Stimulated activated naive CD8-positive, alpha-beta T cell treated with anti-CD3 and anti-CD28 coated beads, Interleukin-15, Interleukin-2, amounts not matched to agents 100 ng/mL and 50 ng/mL, for 24 hours (primary cell): ENCODE measurements at regions not wholly inside any gene's neighbourhood (a gene's known extent, or its start where the extent isn't known, plus 50 kb on each side); places are given as distances from the start of the nearest gene placed in this dataset.
"Not testable (repeated sequence)": the region's sequence is repeated elsewhere in the genome, so short reads cannot be mapped to it uniquely, and the experiment has no call there.

Source experiments
- H3K27ac Mint-ChIP-seq: one replicate; pipeline ENCODE4 v1.8.0; 2021; ENCODE audit warnings: mild to moderate bottlenecking, mixed read lengths
- H3K27me3 Mint-ChIP-seq: one replicate; pipeline ENCODE4 v1.8.0; 2021; ENCODE audit warnings: mixed read lengths
- H3K36me3 Mint-ChIP-seq: one replicate; pipeline ENCODE4 v1.8.0; 2021; ENCODE audit warnings: low read depth, mixed read lengths
- H3K4me1 Mint-ChIP-seq: one replicate; pipeline ENCODE4 v1.8.0; 2021; ENCODE audit warnings: low read depth, mixed read lengths
- H3K4me3 Mint-ChIP-seq: one replicate; pipeline ENCODE4 v1.8.0; 2021; ENCODE audit warnings: mild to moderate bottlenecking, mixed read lengths
- H3K9me3 Mint-ChIP-seq: one replicate; pipeline ENCODE4 v1.8.0; 2021; ENCODE audit warnings: mixed read lengths

GRCh38 chr6:119491112-119491511 lies 141.6 kb upstream of the MAN1A1 start:
- H3K27ac Mint-ChIP-seq, H3K4me3 Mint-ChIP-seq, H3K27me3 Mint-ChIP-seq, H3K36me3 Mint-ChIP-seq: not testable (repeated sequence)
- peaks cover 17% of the 10 kb centered on the region for H3K4me1 Mint-ChIP-seq
- H3K9me3 Mint-ChIP-seq = peaks cover 26% of the 10 kb centered on the region

GRCh38 chr6:119490050-119490449 lies 140.5 kb upstream of the MAN1A1 start:
- H3K4me3 Mint-ChIP-seq, H3K27me3 Mint-ChIP-seq, H3K36me3 Mint-ChIP-seq: not testable (repeated sequence)
- peaks cover 23% of the 10 kb centered on the region for H3K9me3 Mint-ChIP-seq
- peak overlapping the region; percentile 38 for H3K27ac Mint-ChIP-seq
- peaks cover 17% of the 10 kb centered on the region for H3K4me1 Mint-ChIP-seq

- H3K4me3 Mint-ChIP-seq = no peak overlapping the region
- no peaks in the 10 kb centered on the region for H3K36me3 Mint-ChIP-seq
- peaks cover 8% of the 10 kb centered on the region for H3K4me1 Mint-ChIP-seq
- H3K9me3 Mint-ChIP-seq = peaks cover 3% of the 10 kb centered on the region
- H3K27ac Mint-ChIP-seq = no peak overlapping the region
- no peaks in the 10 kb centered on the region for H3K27me3 Mint-ChIP-seq
Observed at GRCh38 chr6:119484598-119484997, 135.0 kb upstream of the MAN1A1 start.

GRCh38 chr6:119483908-119484307 lies 134.3 kb upstream of the MAN1A1 start:
- no peaks in the 10 kb centered on the region for H3K27me3 Mint-ChIP-seq
- H3K4me3 Mint-ChIP-seq = no peak overlapping the region
- H3K4me1 Mint-ChIP-seq = peaks cover 3% of the 10 kb centered on the region
- H3K27ac Mint-ChIP-seq = no peak overlapping the region
- peaks cover 3% of the 10 kb centered on the region for H3K9me3 Mint-ChIP-seq
- no peaks in the 10 kb centered on the region for H3K36me3 Mint-ChIP-seq

GRCh38 chr6:119482850-119483285 lies 133.3 kb upstream of the MAN1A1 start:
- H3K4me3 Mint-ChIP-seq = no peak overlapping the region
- H3K9me3 Mint-ChIP-seq = peaks cover 3% of the 10 kb centered on the region
- H3K36me3 Mint-ChIP-seq = no peaks in the 10 kb centered on the region
- H3K4me1 Mint-ChIP-seq = no peaks in the 10 kb centered on the region
- no peak overlapping the region for H3K27ac Mint-ChIP-seq
- H3K27me3 Mint-ChIP-seq = no peaks in the 10 kb centered on the region

- no peak overlapping the region for H3K27ac Mint-ChIP-seq
- no peak overlapping the region for H3K4me3 Mint-ChIP-seq
- H3K4me1 Mint-ChIP-seq = no peaks in the 10 kb centered on the region
- H3K9me3 Mint-ChIP-seq = no peaks in the 10 kb centered on the region
- H3K27me3 Mint-ChIP-seq = no peaks in the 10 kb centered on the region
- H3K36me3 Mint-ChIP-seq = no peaks in the 10 kb centered on the region
Observed at GRCh38 chr6:119481976-119482375, 132.4 kb upstream of the MAN1A1 start.

GRCh38 chr6:119480961-119481497 lies 131.5 kb upstream of the MAN1A1 start:
- no peaks in the 10 kb centered on the region for H3K9me3 Mint-ChIP-seq
- H3K4me3 Mint-ChIP-seq = no peak overlapping the region
- no peaks in the 10 kb centered on the region for H3K27me3 Mint-ChIP-seq
- no peaks in the 10 kb centered on the region for H3K4me1 Mint-ChIP-seq
- H3K36me3 Mint-ChIP-seq = no peaks in the 10 kb centered on the region
- no peak overlapping the region for H3K27ac Mint-ChIP-seq

- no peak overlapping the region for H3K27ac Mint-ChIP-seq
- no peaks in the 10 kb centered on the region for H3K36me3 Mint-ChIP-seq
- no peaks in the 10 kb centered on the region for H3K4me1 Mint-ChIP-seq
Observed at GRCh38 chr6:119479860-119480655, 130.5 kb upstream of the MAN1A1 start.

GRCh38 chr6:119476554-119476953 lies 127.0 kb upstream of the MAN1A1 start:
- no peaks in the 10 kb centered on the region for H3K4me1 Mint-ChIP-seq
- no peak overlapping the region for H3K4me3 Mint-ChIP-seq
- no peak overlapping the region for H3K27ac Mint-ChIP-seq
- H3K9me3 Mint-ChIP-seq = no peaks in the 10 kb centered on the region
- no peaks in the 10 kb centered on the region for H3K36me3 Mint-ChIP-seq
- no peaks in the 10 kb centered on the region for H3K27me3 Mint-ChIP-seq

More at GRCh38 chr6:119479860-119480655, 130.5 kb upstream of the MAN1A1 start:
- H3K9me3 Mint-ChIP-seq = no peaks in the 10 kb centered on the region
- H3K27me3 Mint-ChIP-seq = no peaks in the 10 kb centered on the region
- no peak overlapping the region for H3K4me3 Mint-ChIP-seq

GRCh38 chr6:119476024-119476423 lies 126.5 kb upstream of the MAN1A1 start:
- no peaks in the 10 kb centered on the region for H3K27me3 Mint-ChIP-seq
- no peak overlapping the region for H3K4me3 Mint-ChIP-seq
- no peaks in the 10 kb centered on the region for H3K4me1 Mint-ChIP-seq
- no peaks in the 10 kb centered on the region for H3K9me3 Mint-ChIP-seq
- H3K27ac Mint-ChIP-seq = no peak overlapping the region
- no peaks in the 10 kb centered on the region for H3K36me3 Mint-ChIP-seq

GRCh38 chr6:119470893-119471542 lies 121.5 kb upstream of the MAN1A1 start:
- H3K4me3 Mint-ChIP-seq = no peak overlapping the region
- no peaks in the 10 kb centered on the region for H3K9me3 Mint-ChIP-seq
- no peaks in the 10 kb centered on the region for H3K27me3 Mint-ChIP-seq
- no peak overlapping the region for H3K27ac Mint-ChIP-seq
- H3K36me3 Mint-ChIP-seq = no peaks in the 10 kb centered on the region
- peaks cover 7% of the 10 kb centered on the region for H3K4me1 Mint-ChIP-seq

GRCh38 chr6:119467488-119468081 lies 118.0 kb upstream of the MAN1A1 start:
- Mint-ChIP-seq H3K4me1 (peaks cover 21% of the 10 kb centered on the region), H3K9me3 (no peaks in the 10 kb centered on the region), H3K4me3 (no peak overlapping the region), H3K27me3 (no peaks in the 10 kb centered on the region), H3K27ac (no peak overlapping the region), H3K36me3 (no peaks in the 10 kb centered on the region)

- Mint-ChIP-seq H3K36me3 (no peaks in the 10 kb centered on the region), H3K27me3 (no peaks in the 10 kb centered on the region), H3K9me3 (no peaks in the 10 kb centered on the region), H3K4me1 (peaks cover 21% of the 10 kb centered on the region), H3K4me3 (no peak overlapping the region), H3K27ac (no peak overlapping the region)
Observed at GRCh38 chr6:119466226-119466625, 116.7 kb upstream of the MAN1A1 start.

GRCh38 chr6:119463081-119463626 lies 113.6 kb upstream of the MAN1A1 start:
- Mint-ChIP-seq H3K36me3 (no peaks in the 10 kb centered on the region), H3K4me3 (no peak overlapping the region), H3K9me3 (peaks cover 5% of the 10 kb centered on the region), H3K27me3 (no peaks in the 10 kb centered on the region), H3K4me1 (peaks cover 21% of the 10 kb centered on the region), H3K27ac (peak overlapping the region; percentile 46)

GRCh38 chr6:119461187-119461586 lies 111.6 kb upstream of the MAN1A1 start:
- Mint-ChIP-seq H3K9me3 (peaks cover 5% of the 10 kb centered on the region), H3K27ac (no peak overlapping the region), H3K36me3 (no peaks in the 10 kb centered on the region)

More at GRCh38 chr6:119461187-119461586, 111.6 kb upstream of the MAN1A1 start:
- Mint-ChIP-seq H3K4me1 (peaks cover 14% of the 10 kb centered on the region), H3K27me3 (no peaks in the 10 kb centered on the region), H3K4me3 (no peak overlapping the region)
